ENCODE measurements at regions not wholly inside any gene's neighbourhood (a gene's known extent, or its start where the extent isn't known, plus 50 kb on each side); places are given as distances from the start of the nearest gene placed in this dataset.

DNA sequence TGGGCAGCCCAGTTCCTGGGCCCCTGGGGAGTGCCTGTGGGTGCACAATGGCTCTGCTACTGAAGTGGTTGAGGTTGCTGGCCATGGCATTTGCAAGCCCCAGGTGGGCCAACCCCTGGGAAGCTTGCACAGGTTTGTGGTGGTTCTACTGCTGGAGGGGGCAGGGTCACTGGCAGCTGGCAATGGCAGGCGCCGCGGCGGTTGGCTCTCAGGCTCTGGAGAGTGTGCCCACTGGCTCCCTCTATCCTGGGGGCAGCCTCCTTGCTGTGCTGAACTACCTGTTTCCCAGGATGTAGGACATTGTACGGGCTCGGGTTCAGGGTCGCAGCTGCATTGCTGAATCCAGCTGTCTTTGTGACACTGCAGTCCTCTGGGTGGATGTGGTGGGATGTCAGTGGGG, 180.2 kb upstream of the HES1 start:
- peaks cover 0 to 8% (median 0%) of the 10 kb centered on the region in 7 donors for H3K27me3 ChIP-seq (replicated peaks in 1 of 7)
- DNase-seq, result no peak
- peaks cover 2 to 26% (median 21%) of the 10 kb centered on the region in 8 donors for H3K9me3 ChIP-seq
- intact Hi-C loops (cut with DNase I; ENCODE audit: low total_unique reads), result no loop called here
- H3K27ac ChIP-seq, result no peak overlapping the region
- H3K4me1 ChIP-seq, result no peaks in the 10 kb centered on the region
- TF ChIP-seq POLR2AphosphoS5 (IDR thresholded peaks at IDR 0.05) (no peak), POLR2A (IDR thresholded peaks at IDR 0.05) (no peak)
- TF ChIP-seq, protein P1, sequence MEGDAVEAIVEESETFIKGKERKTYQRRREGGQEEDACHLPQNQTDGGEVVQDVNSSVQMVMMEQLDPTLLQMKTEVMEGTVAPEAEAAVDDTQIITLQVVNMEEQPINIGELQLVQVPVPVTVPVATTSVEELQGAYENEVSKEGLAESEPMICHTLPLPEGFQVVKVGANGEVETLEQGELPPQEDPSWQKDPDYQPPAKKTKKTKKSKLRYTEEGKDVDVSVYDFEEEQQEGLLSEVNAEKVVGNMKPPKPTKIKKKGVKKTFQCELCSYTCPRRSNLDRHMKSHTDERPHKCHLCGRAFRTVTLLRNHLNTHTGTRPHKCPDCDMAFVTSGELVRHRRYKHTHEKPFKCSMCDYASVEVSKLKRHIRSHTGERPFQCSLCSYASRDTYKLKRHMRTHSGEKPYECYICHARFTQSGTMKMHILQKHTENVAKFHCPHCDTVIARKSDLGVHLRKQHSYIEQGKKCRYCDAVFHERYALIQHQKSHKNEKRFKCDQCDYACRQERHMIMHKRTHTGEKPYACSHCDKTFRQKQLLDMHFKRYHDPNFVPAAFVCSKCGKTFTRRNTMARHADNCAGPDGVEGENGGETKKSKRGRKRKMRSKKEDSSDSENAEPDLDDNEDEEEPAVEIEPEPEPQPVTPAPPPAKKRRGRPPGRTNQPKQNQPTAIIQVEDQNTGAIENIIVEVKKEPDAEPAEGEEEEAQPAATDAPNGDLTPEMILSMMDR (IDR thresholded peaks at IDR 0.05 in 8 of 11, conservative IDR thresholded peaks at IDR 0.05 in 3 of 11), result no peak
- WGBS, 5 donors, result 94 to 100% (median 99%) methylated on average over 1 to 7 of the region's 7 CpGs
- H3K4me3 ChIP-seq, result no peak overlapping the region
- no peaks in the 10 kb centered on the region for H3K36me3 ChIP-seq

GRCh38 chr3:193959861-193960260, 176.1 kb upstream of the HES1 start:
- Histone ChIP-seq H3K27ac (no peak overlapping the region), H3K4me1 (no peaks in the 10 kb centered on the region), H3K36me3 (no peaks in the 10 kb centered on the region), H3K4me3 (no peak overlapping the region), H3K9me3 (peaks cover 2 to 12% (median 9%) of the 10 kb centered on the region in 8 donors), H3K27me3 (replicated peaks in 1 of 7) (peaks cover 0 to 13% (median 0%) of the 10 kb centered on the region in 7 donors)
- TF ChIP-seq, protein P1 (IDR thresholded peaks at IDR 0.05 in 8 of 11, conservative IDR thresholded peaks at IDR 0.05 in 3 of 11), result no peak
- TF ChIP-seq POLR2A (IDR thresholded peaks at IDR 0.05), result no peak
- TF ChIP-seq POLR2AphosphoS5 (IDR thresholded peaks at IDR 0.05), result no peak
- intact Hi-C loops (cut with DNase I; ENCODE audit: low total_unique reads), result no loop called here
- no peak for DNase-seq

DNA sequence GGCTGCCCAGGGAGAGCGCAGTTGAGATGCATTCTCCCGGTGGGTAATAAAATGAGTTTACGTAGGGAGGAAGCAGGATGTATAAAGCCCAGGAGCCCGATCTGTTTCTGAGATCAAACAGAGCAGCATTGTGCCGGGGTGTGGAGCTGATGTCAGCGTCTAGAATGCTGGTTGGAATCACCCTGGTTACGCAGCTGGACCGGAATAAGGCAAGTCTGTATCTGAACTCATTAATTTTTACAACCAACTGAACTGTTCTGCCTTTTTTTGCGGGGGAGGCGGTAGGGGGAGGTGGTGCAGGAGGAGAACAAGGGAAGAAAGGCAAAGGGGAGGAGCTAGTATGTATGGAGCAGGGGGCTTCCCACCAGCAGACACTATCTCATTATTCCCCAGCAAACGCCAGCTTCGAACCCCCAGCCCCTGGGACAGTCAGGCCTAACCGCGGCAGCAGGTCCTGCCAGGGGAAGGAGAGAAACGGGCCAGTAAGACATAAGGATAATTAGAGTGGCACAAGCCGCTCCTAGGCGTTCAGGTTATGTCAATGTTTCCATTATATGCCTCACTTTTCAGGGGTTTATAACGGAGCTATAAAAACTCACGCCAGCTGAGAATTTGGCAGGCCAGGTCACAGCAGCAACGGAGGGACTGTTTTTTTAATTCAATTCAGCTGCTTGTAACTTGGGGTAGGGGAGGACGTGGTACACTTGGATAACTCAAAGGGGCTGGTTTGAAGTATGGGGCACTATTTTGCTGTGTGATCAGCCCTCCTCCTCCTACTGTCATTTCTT, 175.3 kb upstream of the HES1 start:
- WGBS, 5 donors, result 81 to 91% (median 87%) methylated on average over 21 of the region's 21 CpGs
- intact Hi-C loops (cut with DNase I; ENCODE audit: low total_unique reads), result no loop called here
- no peak for DNase-seq

More for the DNA sequence above, 175.3 kb upstream of the HES1 start:
- Histone ChIP-seq H3K4me1 (no peaks in the 10 kb centered on the region), H3K27ac (no peak overlapping the region), H3K36me3 (no peaks in the 10 kb centered on the region), H3K4me3 (no peak overlapping the region), H3K9me3 (peaks cover 0 to 4% (median 2%) of the 10 kb centered on the region in 8 donors), H3K27me3 (replicated peaks in 1 of 7) (peaks cover 0 to 13% (median 0%) of the 10 kb centered on the region in 7 donors)
- TF ChIP-seq POLR2AphosphoS5 (IDR thresholded peaks at IDR 0.05), result no peak
- TF ChIP-seq, protein P1 (IDR thresholded peaks at IDR 0.05 in 8 of 11, conservative IDR thresholded peaks at IDR 0.05 in 3 of 11), result no peak
- TF ChIP-seq POLR2A (IDR thresholded peaks at IDR 0.05), result no peak
